ENCODE measurements at regions not wholly inside any gene's neighbourhood (a gene's known extent, or its start where the extent isn't known, plus 50 kb on each side); places are given as distances from the start of the nearest gene placed in this dataset.

DNA sequence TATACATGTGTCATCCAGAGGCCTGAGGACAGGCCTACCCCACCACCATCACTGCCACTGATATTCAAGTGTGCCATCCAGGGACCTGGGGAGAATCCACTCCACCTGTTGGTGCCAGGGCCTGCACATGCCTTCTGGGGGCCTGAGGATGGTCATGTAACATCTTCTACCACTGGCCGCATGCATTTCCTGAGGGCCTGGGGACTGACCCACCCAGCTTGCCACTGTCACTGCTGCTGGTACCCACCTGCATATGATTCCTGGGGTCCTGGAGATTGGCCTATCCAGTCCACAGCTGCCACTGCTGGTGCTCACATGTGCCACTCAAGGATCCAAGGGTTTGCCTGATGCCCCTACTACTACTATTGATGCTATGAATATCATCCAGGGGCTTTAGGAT is 184.3 kb upstream of the SYNCRIP start:
- Histone ChIP-seq H3K27me3 (ENCODE audit: insufficient read depth, low read length) (no peaks in the 10 kb centered on the region), H3K4me1 (ENCODE audit: insufficient read depth, low read length) (no peaks in the 10 kb centered on the region), H3K9me3 (ENCODE audit: low read length) (no peaks in the 10 kb centered on the region), H3K4me3 (ENCODE audit: low read length) (no peak overlapping the region), H3K36me3 (ENCODE audit: insufficient read depth, low read length) (no peaks in the 10 kb centered on the region), H2AFZ (ENCODE audit: low read depth, low read length) (no peak overlapping the region)

DNA sequence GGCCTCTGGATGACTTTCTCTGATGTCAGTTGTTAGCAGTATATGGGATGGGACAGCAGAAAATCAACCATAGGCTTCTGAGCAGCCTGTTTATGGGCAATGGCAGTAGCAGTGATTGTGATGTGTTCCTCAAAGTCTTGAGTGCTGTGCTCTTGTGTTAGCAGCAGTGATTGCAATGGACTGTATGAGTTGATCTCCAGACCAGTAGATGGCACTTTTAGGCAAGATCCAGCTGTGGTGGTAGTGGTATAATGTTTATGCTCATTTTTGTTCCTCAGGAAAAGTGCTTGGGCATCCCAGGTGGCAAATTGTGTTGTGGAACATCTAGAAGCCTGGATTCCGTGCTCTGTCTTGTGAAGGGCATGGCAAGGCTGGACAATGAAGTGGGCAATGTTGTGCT is 181.6 kb upstream of the SYNCRIP start:
- H3K27me3 ChIP-seq (ENCODE audit: insufficient read depth, low read length) = no peaks in the 10 kb centered on the region
- H3K9me3 ChIP-seq (ENCODE audit: low read length) = no peaks in the 10 kb centered on the region
- H3K4me1 ChIP-seq (ENCODE audit: insufficient read depth, low read length) = no peaks in the 10 kb centered on the region
- H3K4me3 ChIP-seq (ENCODE audit: low read length) = no peak overlapping the region
- H2AFZ ChIP-seq (ENCODE audit: low read depth, low read length) = no peak overlapping the region
- no peaks in the 10 kb centered on the region for H3K36me3 ChIP-seq (ENCODE audit: insufficient read depth, low read length)

DNA sequence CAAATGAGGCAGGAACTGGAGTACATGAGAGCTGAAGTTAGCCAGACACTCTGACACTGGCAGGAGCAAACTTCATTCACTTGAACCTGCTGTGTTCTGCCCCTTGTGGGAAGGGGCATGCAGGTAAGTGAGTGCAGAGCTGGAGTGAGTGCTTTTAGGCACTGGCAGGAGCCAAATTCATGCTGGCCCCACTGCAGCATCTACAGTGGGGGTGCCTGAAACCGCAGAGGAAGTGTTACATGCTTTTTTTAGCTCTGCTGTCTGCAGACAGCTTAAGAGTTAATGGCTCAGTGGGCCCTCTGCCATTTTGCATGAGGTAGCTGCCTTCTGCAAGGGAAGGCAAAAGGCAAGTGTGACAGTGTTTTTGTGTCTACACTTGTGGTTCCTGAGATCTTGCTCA is 167.9 kb upstream of the SYNCRIP start:
- Histone ChIP-seq H3K4me1 (ENCODE audit: insufficient read depth, low read length) (no peaks in the 10 kb centered on the region), H2AFZ (ENCODE audit: low read depth, low read length) (no peak overlapping the region), H3K36me3 (ENCODE audit: insufficient read depth, low read length) (no peaks in the 10 kb centered on the region)

GRCh38 chr6:85803721-85804120 is 161.0 kb upstream of the SYNCRIP start:
- H3K4me1 ChIP-seq (ENCODE audit: insufficient read depth, low read length) = no peaks in the 10 kb centered on the region
- H2AFZ ChIP-seq (ENCODE audit: low read depth, low read length) = no peak overlapping the region
- H3K9me3 ChIP-seq (ENCODE audit: low read length) = peaks cover 4% of the 10 kb centered on the region
- H3K36me3 ChIP-seq (ENCODE audit: insufficient read depth, low read length) = no peaks in the 10 kb centered on the region
- no peak overlapping the region for H3K4me3 ChIP-seq (ENCODE audit: low read length)
- no peaks in the 10 kb centered on the region for H3K27me3 ChIP-seq (ENCODE audit: insufficient read depth, low read length)

More for the DNA sequence above, 167.9 kb upstream of the SYNCRIP start:
- Histone ChIP-seq H3K9me3 (ENCODE audit: low read length) (peaks cover 4% of the 10 kb centered on the region), H3K4me3 (ENCODE audit: low read length) (no peak overlapping the region), H3K27me3 (ENCODE audit: insufficient read depth, low read length) (no peaks in the 10 kb centered on the region)

- Histone ChIP-seq H3K27me3 (ENCODE audit: insufficient read depth, low read length) (no peaks in the 10 kb centered on the region), H3K9me3 (ENCODE audit: low read length) (no peaks in the 10 kb centered on the region), H2AFZ (ENCODE audit: low read depth, low read length) (no peak overlapping the region), H3K36me3 (ENCODE audit: insufficient read depth, low read length) (no peaks in the 10 kb centered on the region), H3K4me1 (ENCODE audit: insufficient read depth, low read length) (no peaks in the 10 kb centered on the region), H3K4me3 (ENCODE audit: low read length) (no peak overlapping the region)
Measured at GRCh38 chr6:85802162-85802561, 159.5 kb upstream of the SYNCRIP start.

- Histone ChIP-seq H3K4me1 (ENCODE audit: insufficient read depth, low read length) (no peaks in the 10 kb centered on the region), H3K4me3 (ENCODE audit: low read length) (no peak overlapping the region), H3K9me3 (ENCODE audit: low read length) (no peaks in the 10 kb centered on the region), H3K36me3 (ENCODE audit: insufficient read depth, low read length) (no peaks in the 10 kb centered on the region), H2AFZ (ENCODE audit: low read depth, low read length) (no peak overlapping the region), H3K27me3 (ENCODE audit: insufficient read depth, low read length) (no peaks in the 10 kb centered on the region)
Measured at GRCh38 chr6:85798931-85799652, 156.4 kb upstream of the SYNCRIP start.

- H3K36me3 ChIP-seq (ENCODE audit: insufficient read depth, low read length) = no peaks in the 10 kb centered on the region
- no peaks in the 10 kb centered on the region for H3K4me1 ChIP-seq (ENCODE audit: insufficient read depth, low read length)
- H2AFZ ChIP-seq (ENCODE audit: low read depth, low read length) = no peak overlapping the region
- no peaks in the 10 kb centered on the region for H3K9me3 ChIP-seq (ENCODE audit: low read length)
- H3K27me3 ChIP-seq (ENCODE audit: insufficient read depth, low read length) = no peaks in the 10 kb centered on the region
- no peak overlapping the region for H3K4me3 ChIP-seq (ENCODE audit: low read length)
Measured at GRCh38 chr6:85797993-85798392, 155.3 kb upstream of the SYNCRIP start.

- Histone ChIP-seq H3K9me3 (ENCODE audit: low read length) (no peaks in the 10 kb centered on the region), H2AFZ (ENCODE audit: low read depth, low read length) (no peak overlapping the region), H3K4me3 (ENCODE audit: low read length) (no peak overlapping the region), H3K4me1 (ENCODE audit: insufficient read depth, low read length) (no peaks in the 10 kb centered on the region), H3K36me3 (ENCODE audit: insufficient read depth, low read length) (no peaks in the 10 kb centered on the region), H3K27me3 (ENCODE audit: insufficient read depth, low read length) (no peaks in the 10 kb centered on the region)
Measured at GRCh38 chr6:85795945-85796344, 153.3 kb upstream of the SYNCRIP start.

DNA sequence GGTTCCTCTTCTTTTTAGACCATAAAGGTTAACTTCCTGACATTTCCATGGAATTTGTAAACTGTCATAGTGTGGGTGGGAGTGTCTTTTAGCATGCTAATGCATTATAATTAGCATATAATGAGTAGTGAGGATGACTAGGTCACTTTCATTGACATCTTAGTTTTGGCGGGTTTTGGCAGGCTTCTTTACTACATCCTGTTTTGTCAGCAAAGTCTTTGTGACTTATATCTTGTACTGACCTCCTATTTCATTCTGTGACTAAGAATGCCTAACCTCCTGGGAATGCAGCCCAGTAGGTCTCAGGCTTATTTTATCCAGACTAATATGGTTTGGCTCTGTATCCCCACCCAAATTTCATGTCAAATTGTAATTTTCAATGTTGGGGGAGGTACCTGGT is 149.6 kb upstream of the SYNCRIP start:
- no peaks in the 10 kb centered on the region for H3K36me3 ChIP-seq (ENCODE audit: insufficient read depth, low read length)
- no peaks in the 10 kb centered on the region for H3K4me1 ChIP-seq (ENCODE audit: insufficient read depth, low read length)
- no peaks in the 10 kb centered on the region for H3K9me3 ChIP-seq (ENCODE audit: low read length)
- no peak overlapping the region for H3K4me3 ChIP-seq (ENCODE audit: low read length)
- H2AFZ ChIP-seq (ENCODE audit: low read depth, low read length) = no peak overlapping the region
- no peaks in the 10 kb centered on the region for H3K27me3 ChIP-seq (ENCODE audit: insufficient read depth, low read length)

DNA sequence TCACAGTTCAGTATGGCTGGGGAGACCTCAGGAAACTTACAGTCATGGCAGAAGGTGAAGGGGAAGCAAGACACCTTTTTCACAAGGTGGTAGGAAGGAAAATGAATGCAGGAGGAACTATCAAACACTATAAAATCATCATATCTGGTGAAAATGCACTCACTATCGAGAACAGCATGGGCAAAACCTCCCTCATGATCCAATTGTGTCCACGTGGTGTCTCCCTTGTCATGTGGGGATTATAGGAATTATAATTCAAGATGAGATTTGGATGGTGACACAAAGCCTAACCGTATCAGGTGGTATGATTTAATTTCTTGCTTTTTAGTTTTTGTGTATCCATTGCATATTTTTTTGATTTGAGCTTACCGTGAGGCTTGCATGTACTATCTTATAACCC is 133.2 kb upstream of the SYNCRIP start:
- H3K4me1 ChIP-seq (ENCODE audit: insufficient read depth, low read length) = no peaks in the 10 kb centered on the region
- no peaks in the 10 kb centered on the region for H3K36me3 ChIP-seq (ENCODE audit: insufficient read depth, low read length)
- no peaks in the 10 kb centered on the region for H3K27me3 ChIP-seq (ENCODE audit: insufficient read depth, low read length)
- no peaks in the 10 kb centered on the region for H3K9me3 ChIP-seq (ENCODE audit: low read length)
- no peak overlapping the region for H3K4me3 ChIP-seq (ENCODE audit: low read length)
- H2AFZ ChIP-seq (ENCODE audit: low read depth, low read length) = no peak overlapping the region

DNA sequence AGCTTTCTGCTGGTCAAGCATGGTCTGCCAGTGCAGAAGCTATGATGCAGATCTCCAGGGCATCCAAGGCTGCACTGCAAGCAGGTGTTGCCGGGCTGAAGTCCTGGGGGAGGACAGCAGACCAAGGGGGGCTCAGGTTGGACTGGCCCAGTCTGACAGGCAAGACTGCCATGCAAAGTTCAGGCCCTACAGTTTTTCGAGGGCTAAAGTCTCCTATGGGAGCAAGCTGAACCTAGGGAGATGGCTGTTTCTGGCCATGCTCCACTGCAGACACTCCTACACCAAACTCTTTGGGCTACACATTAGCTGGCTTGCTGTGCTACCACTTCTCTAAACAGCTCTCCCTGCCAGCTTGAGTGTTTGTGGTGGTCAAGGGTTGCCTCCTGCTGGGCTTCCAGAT is 130.0 kb upstream of the SYNCRIP start:
- Histone ChIP-seq H3K9me3 (ENCODE audit: low read length) (no peaks in the 10 kb centered on the region), H2AFZ (ENCODE audit: low read depth, low read length) (no peak overlapping the region), H3K4me3 (ENCODE audit: low read length) (no peak overlapping the region), H3K36me3 (ENCODE audit: insufficient read depth, low read length) (no peaks in the 10 kb centered on the region), H3K27me3 (ENCODE audit: insufficient read depth, low read length) (no peaks in the 10 kb centered on the region), H3K4me1 (ENCODE audit: insufficient read depth, low read length) (no peaks in the 10 kb centered on the region)

DNA sequence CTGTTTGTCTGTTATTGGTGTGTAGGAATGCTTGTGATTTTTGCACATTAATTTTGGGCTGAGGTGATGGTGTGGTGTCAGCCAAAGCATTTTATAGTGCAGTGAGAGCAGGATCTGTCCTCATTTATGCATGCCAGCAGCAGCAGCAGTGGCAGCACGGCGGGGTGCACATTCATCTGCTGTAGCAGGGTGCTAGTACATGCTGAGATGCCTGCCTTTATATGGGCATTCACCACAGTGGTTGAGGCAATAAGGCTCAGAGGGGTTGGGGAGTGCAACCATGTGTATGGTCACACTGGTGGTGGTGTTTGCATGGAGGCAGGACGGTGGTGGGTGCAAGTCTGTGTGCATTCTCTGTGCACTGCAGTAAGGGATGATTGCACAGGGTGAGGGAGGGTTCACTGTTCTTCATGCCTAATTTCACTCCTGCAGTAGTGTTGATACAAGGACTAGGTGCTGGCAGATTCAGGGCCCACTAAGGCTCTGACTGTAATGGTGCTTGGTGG is 129.3 kb upstream of the SYNCRIP start:
- Histone ChIP-seq H3K27me3 (ENCODE audit: insufficient read depth, low read length) (no peaks in the 10 kb centered on the region), H2AFZ (ENCODE audit: low read depth, low read length) (no peak overlapping the region), H3K36me3 (ENCODE audit: insufficient read depth, low read length) (no peaks in the 10 kb centered on the region), H3K9me3 (ENCODE audit: low read length) (no peaks in the 10 kb centered on the region), H3K4me1 (ENCODE audit: insufficient read depth, low read length) (no peaks in the 10 kb centered on the region), H3K4me3 (ENCODE audit: low read length) (no peak overlapping the region)

DNA sequence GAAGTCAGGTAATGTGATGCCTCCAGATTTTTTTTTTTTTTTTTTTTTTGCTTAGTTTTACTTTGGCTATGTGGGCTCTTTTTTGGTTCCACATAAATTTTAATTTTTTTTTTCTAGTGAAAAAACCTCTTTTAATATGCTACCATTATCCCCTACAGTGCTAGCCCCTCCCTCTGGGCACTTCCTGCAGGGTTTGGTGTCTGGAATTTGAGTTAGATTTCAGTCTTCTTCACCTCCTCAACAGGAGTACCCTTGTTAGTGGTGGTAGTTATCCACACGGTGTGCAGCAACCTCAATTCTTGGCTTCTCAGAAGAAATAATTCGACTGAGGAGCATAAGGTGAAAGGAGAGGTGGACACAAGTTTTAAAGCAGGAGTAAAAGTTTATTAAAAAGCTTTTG is 128.8 kb upstream of the SYNCRIP start:
- Histone ChIP-seq H2AFZ (ENCODE audit: low read depth, low read length) (no peak overlapping the region), H3K4me1 (ENCODE audit: insufficient read depth, low read length) (no peaks in the 10 kb centered on the region), H3K27me3 (ENCODE audit: insufficient read depth, low read length) (no peaks in the 10 kb centered on the region), H3K9me3 (ENCODE audit: low read length) (no peaks in the 10 kb centered on the region), H3K4me3 (ENCODE audit: low read length) (no peak overlapping the region), H3K36me3 (ENCODE audit: insufficient read depth, low read length) (no peaks in the 10 kb centered on the region)

DNA sequence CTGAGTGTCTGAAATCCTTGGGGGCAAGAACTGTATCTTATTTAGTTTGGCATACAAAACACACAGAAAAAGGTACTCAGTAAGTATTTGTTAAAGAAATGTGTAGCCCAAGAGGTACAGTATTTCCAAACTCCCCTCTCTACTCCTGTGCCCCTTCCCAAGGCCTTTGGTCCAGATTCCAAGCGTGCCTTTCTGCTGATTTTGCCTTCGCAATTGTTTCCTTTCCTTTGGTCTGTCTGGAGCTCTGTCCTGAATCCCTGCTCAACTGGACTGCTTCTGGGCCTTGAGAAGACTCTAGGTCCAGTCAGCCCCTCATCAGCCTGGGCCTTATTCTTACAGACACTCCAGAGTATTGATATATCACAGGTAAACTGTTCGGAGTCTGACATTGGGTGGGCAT is 122.2 kb upstream of the SYNCRIP start:
- Histone ChIP-seq H3K27me3 (ENCODE audit: insufficient read depth, low read length) (no peaks in the 10 kb centered on the region), H2AFZ (ENCODE audit: low read depth, low read length) (no peak overlapping the region), H3K36me3 (ENCODE audit: insufficient read depth, low read length) (no peaks in the 10 kb centered on the region), H3K4me3 (ENCODE audit: low read length) (no peak overlapping the region), H3K4me1 (ENCODE audit: insufficient read depth, low read length) (no peaks in the 10 kb centered on the region), H3K9me3 (ENCODE audit: low read length) (no peaks in the 10 kb centered on the region)

Measured in neuron (in vitro differentiated cells).